ENCODE measurements at regions not wholly inside any gene's neighbourhood (a gene's known extent, or its start where the extent isn't known, plus 50 kb on each side); places are given as distances from the start of the nearest gene placed in this dataset.
"Not testable (repeated sequence)": the region's sequence is repeated elsewhere in the genome, so short reads cannot be mapped to it uniquely, and the experiment has no call there.

DNA sequence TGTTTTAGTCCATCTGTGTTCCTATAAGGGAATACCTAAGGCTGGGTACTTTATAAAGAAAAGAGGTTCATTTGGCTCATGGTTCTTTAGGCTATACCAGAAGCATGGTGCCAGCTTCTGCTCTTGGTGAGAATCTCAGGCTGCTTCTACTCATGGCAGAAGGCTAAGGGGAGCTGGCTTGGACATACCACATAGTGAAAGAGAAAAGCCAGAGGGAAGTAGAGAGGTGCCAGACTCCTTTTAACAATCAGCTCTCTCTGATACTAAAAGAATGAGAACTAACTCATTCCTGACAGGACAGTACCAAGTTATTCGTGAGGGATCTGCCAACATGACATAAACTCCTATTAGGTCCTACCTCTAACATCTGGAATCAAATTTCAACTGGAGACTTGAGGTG, 1250.2 kb upstream of the CNTN5 start:
- no peak overlapping the region for H3K4me3 ChIP-seq
- H3K27me3 ChIP-seq: no peaks in the 10 kb centered on the region
- DNase-seq (ENCODE audit: low spot score in 2 of 2): no peak
- no peaks in the 10 kb centered on the region for H3K4me1 ChIP-seq
- TF ChIP-seq, protein P1, sequence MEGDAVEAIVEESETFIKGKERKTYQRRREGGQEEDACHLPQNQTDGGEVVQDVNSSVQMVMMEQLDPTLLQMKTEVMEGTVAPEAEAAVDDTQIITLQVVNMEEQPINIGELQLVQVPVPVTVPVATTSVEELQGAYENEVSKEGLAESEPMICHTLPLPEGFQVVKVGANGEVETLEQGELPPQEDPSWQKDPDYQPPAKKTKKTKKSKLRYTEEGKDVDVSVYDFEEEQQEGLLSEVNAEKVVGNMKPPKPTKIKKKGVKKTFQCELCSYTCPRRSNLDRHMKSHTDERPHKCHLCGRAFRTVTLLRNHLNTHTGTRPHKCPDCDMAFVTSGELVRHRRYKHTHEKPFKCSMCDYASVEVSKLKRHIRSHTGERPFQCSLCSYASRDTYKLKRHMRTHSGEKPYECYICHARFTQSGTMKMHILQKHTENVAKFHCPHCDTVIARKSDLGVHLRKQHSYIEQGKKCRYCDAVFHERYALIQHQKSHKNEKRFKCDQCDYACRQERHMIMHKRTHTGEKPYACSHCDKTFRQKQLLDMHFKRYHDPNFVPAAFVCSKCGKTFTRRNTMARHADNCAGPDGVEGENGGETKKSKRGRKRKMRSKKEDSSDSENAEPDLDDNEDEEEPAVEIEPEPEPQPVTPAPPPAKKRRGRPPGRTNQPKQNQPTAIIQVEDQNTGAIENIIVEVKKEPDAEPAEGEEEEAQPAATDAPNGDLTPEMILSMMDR (IDR thresholded peaks at IDR 0.05): no peak
- H3K36me3 ChIP-seq: no peaks in the 10 kb centered on the region
- H3K27ac ChIP-seq: no peak overlapping the region
- intact Hi-C loops (cut with DNase I): no loop called here
- H3K9me3 ChIP-seq: no peaks in the 10 kb centered on the region

DNA sequence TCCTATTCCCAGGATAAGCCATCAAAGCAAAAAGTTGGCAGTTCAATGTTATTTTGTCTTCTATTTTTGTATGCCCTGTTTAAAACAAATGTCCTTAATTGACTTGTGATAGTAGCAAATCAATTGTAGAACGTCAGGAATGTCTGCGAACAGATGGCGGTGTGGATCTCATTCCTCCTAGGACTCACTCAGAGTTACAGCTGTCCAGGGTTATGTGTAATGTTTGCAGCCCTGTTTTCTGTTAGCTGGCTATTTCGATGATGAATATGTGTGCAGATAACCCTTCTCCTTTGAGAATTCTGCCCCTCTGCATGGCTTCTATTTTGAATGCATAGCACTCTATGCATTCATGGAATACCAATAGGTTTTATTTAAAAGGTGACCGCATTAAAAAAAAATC, 1248.0 kb upstream of the CNTN5 start:
- intact Hi-C loops (cut with DNase I): no loop called here
- no peak for DNase-seq (ENCODE audit: low spot score in 2 of 2)
- Histone ChIP-seq H3K9me3 (no peaks in the 10 kb centered on the region), H3K36me3 (no peaks in the 10 kb centered on the region), H3K27ac (no peak overlapping the region), H3K4me1 (no peaks in the 10 kb centered on the region), H3K4me3 (no peak overlapping the region), H3K27me3 (no peaks in the 10 kb centered on the region)
- TF ChIP-seq, protein P1 (IDR thresholded peaks at IDR 0.05): no peak

DNA sequence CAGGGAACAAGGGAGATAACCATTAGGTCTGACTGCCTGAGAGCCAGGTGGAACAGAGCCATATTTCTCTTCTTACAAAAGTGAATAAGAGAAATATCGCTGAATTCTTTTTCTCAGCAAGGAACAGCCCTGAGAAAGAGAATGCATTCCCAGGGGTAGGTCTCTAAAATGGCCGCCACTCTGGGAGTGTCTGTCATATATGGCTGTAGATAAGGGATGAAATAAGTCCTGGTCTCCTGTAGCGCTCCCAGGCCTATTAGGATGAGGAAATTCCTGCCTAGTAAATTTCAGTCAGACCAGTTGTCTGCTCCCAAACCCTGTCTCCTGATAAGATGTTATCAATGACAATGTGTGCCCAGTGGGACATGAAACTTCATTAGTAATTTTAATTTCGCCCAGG, 1236.4 kb upstream of the CNTN5 start:
- H3K9me3 ChIP-seq; H3K27me3 ChIP-seq; H3K4me1 ChIP-seq; H3K27ac ChIP-seq; DNase-seq (ENCODE audit: low spot score in 2 of 2); H3K36me3 ChIP-seq; intact Hi-C loops (cut with DNase I); H3K4me3 ChIP-seq: not testable (repeated sequence)

DNA sequence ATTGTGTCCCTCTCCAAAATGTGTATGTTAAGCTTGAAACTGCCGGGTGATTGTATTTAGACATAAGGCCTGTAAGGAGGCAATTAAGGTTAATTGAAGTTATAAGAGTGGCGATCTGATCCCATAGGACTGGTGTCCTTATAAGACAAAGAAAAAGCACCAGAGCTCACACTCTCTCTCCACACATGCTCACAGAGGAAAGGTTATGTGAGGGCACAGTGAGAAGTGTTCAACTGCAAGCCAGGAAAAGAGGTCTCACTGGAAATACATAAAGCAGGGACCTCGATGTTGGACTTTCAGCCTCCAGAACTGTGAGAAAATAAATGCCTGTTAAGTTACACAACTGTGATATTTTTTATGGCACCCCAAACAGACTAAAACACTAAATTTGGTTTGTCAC, 1233.8 kb upstream of the CNTN5 start:
- no peak for DNase-seq (ENCODE audit: low spot score in 2 of 2)
- no peak overlapping the region for H3K27ac ChIP-seq
- H3K36me3 ChIP-seq: no peaks in the 10 kb centered on the region
- no peaks in the 10 kb centered on the region for H3K4me1 ChIP-seq
- H3K4me3 ChIP-seq: no peak overlapping the region
- H3K9me3 ChIP-seq: no peaks in the 10 kb centered on the region
- TF ChIP-seq, protein P1 (IDR thresholded peaks at IDR 0.05): no peak
- intact Hi-C loops (cut with DNase I): no loop called here
- no peaks in the 10 kb centered on the region for H3K27me3 ChIP-seq

DNA sequence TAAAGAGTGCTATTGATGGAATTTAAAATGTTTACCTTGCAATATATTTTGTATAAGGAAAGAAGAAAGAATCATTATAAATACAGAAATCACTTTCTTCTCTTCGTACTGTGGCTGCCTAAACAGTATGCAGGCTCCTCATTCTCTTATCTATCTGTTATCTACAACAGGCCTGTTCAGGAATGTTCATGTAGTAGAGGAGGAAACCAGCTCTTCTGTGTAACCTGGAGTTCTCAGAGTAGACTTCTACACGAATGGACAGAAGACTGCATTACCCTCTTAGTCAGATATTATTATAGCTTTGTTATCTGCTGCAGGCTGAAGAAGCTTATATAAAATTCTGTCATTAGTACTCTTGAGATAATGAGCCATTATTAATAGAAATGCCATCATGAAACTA, 1225.9 kb upstream of the CNTN5 start:
- Histone ChIP-seq H3K27me3 (no peaks in the 10 kb centered on the region), H3K4me3 (no peak overlapping the region), H3K27ac (no peak overlapping the region), H3K36me3 (no peaks in the 10 kb centered on the region), H3K4me1 (no peaks in the 10 kb centered on the region), H3K9me3 (no peaks in the 10 kb centered on the region)
- intact Hi-C loops (cut with DNase I): no loop called here
- DNase-seq (ENCODE audit: low spot score in 2 of 2): no peak
- TF ChIP-seq, protein P1 (IDR thresholded peaks at IDR 0.05): no peak

DNA sequence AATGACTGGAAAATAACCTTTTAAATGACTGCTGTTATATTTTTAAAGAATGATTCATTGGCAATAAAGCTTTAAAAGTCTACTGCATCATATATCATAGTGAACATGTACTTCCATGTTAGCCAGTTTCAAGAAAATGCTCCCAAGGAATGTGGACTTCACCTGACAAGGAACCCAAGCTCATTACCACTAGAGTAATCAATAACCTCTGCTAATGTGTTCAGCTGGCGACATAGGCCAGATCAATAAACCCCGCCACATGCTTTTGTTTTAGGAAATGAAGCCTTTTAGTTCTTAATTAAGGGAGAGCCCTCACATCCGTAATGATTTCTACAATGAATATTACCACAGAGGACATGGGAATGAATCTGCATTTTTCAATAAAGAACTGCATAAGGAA, 1219.9 kb upstream of the CNTN5 start:
- TF ChIP-seq, protein P1 (IDR thresholded peaks at IDR 0.05): no peak
- Histone ChIP-seq H3K9me3 (no peaks in the 10 kb centered on the region), H3K27ac (no peak overlapping the region), H3K4me3 (no peak overlapping the region), H3K4me1 (no peaks in the 10 kb centered on the region), H3K36me3 (no peaks in the 10 kb centered on the region), H3K27me3 (no peaks in the 10 kb centered on the region)
- intact Hi-C loops (cut with DNase I): no loop called here
- no peak for DNase-seq (ENCODE audit: low spot score in 2 of 2)

Data from ascending aorta (tissue), 2 donors.